OCI-LY7 (cell line): ENCODE measurements at regions not wholly inside any gene's neighbourhood (a gene's known extent, or its start where the extent isn't known, plus 50 kb on each side); places are given as distances from the start of the nearest gene placed in this dataset.

Experiments
- EZH2phosphoT487 ChIP-seq: fragments of 200-600 bp; sonication (generic); IDR thresholded peaks from 2 replicates; pipeline ENCODE4 v1.6.1; 2018; ENCODE audit warnings: low read depth, borderline replicate concordance, mild to moderate bottlenecking, mixed run types, antibody characterized with exemption, low read length, moderate library complexity, mixed read lengths
- TF ChIP-seq, protein P1 (sequence below): fragments of 200-600 bp; sonication (generic); conservative IDR thresholded peaks from 2 replicates; pipeline ENCODE4 v1.5.1; 2014; ENCODE audit warnings: mild to moderate bottlenecking, antibody characterized with exemption, low read length, moderate library complexity, mixed read lengths

GRCh38 chr2:147460155-147460554 lies 384.7 kb upstream of the ACVR2A start:
- TF ChIP-seq, protein P1, sequence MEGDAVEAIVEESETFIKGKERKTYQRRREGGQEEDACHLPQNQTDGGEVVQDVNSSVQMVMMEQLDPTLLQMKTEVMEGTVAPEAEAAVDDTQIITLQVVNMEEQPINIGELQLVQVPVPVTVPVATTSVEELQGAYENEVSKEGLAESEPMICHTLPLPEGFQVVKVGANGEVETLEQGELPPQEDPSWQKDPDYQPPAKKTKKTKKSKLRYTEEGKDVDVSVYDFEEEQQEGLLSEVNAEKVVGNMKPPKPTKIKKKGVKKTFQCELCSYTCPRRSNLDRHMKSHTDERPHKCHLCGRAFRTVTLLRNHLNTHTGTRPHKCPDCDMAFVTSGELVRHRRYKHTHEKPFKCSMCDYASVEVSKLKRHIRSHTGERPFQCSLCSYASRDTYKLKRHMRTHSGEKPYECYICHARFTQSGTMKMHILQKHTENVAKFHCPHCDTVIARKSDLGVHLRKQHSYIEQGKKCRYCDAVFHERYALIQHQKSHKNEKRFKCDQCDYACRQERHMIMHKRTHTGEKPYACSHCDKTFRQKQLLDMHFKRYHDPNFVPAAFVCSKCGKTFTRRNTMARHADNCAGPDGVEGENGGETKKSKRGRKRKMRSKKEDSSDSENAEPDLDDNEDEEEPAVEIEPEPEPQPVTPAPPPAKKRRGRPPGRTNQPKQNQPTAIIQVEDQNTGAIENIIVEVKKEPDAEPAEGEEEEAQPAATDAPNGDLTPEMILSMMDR, result no peak
- TF ChIP-seq EZH2phosphoT487, result no peak
